ENCODE measurements at regions not wholly inside any gene's neighbourhood (a gene's known extent, or its start where the extent isn't known, plus 50 kb on each side); places are given as distances from the start of the nearest gene placed in this dataset.

GRCh38 chr1:208821939-208822338 is 577.8 kb upstream of the PLXNA2 start:
- H3K27ac ChIP-seq (ENCODE audit: low read depth, low read length): no peak overlapping the region
- DNase-seq (ENCODE audit: low read depth) (no peak), FAIRE-seq (no peak)
- no peaks in the 10 kb centered on the region for H3K4me1 ChIP-seq (ENCODE audit: insufficient read depth, low read length)
- H3K79me2 ChIP-seq (ENCODE audit: insufficient read depth, low read length): no peaks in the 10 kb centered on the region
- H3K4me3 Mint-ChIP-seq (ENCODE audit: unreplicated experiment): no peak overlapping the region
- H3K4me3 ChIP-seq (ENCODE audit: insufficient read depth, low read depth, low read length): no peak overlapping the region
- H4K20me1 ChIP-seq (ENCODE audit: insufficient read depth, low read length): no peaks in the 10 kb centered on the region
- H3K9me3 ChIP-seq (ENCODE audit: insufficient read depth, low read depth, low read length): no peaks in the 10 kb centered on the region
- H3K36me3 ChIP-seq (ENCODE audit: insufficient read depth, low read length): no peaks in the 10 kb centered on the region
- H3K4me2 ChIP-seq (ENCODE audit: low read length): no peak overlapping the region
- no peaks in the 10 kb centered on the region for H3K4me1 Mint-ChIP-seq (ENCODE audit: low read depth, unreplicated experiment)
- no peaks in the 10 kb centered on the region for H3K27me3 ChIP-seq (ENCODE audit: insufficient read depth, low read length)
- H3K36me3 Mint-ChIP-seq (ENCODE audit: low read depth, unreplicated experiment): no peaks in the 10 kb centered on the region
- peaks cover 2% of the 10 kb centered on the region for H3K27me3 Mint-ChIP-seq (ENCODE audit: low read depth, unreplicated experiment)
- H3K9ac ChIP-seq (ENCODE audit: low read length): no peak overlapping the region
- H2AFZ ChIP-seq (ENCODE audit: low read depth, low read length): no peak overlapping the region
- H3K9me3 Mint-ChIP-seq (ENCODE audit: unreplicated experiment): no peaks in the 10 kb centered on the region
- no peak overlapping the region for H3K27ac Mint-ChIP-seq (ENCODE audit: unreplicated experiment)
- no peak for TF ChIP-seq EZH2 (IDR thresholded peaks at IDR 0.05; ENCODE audit: insufficient read depth, low read length)
- TF ChIP-seq, protein P1, sequence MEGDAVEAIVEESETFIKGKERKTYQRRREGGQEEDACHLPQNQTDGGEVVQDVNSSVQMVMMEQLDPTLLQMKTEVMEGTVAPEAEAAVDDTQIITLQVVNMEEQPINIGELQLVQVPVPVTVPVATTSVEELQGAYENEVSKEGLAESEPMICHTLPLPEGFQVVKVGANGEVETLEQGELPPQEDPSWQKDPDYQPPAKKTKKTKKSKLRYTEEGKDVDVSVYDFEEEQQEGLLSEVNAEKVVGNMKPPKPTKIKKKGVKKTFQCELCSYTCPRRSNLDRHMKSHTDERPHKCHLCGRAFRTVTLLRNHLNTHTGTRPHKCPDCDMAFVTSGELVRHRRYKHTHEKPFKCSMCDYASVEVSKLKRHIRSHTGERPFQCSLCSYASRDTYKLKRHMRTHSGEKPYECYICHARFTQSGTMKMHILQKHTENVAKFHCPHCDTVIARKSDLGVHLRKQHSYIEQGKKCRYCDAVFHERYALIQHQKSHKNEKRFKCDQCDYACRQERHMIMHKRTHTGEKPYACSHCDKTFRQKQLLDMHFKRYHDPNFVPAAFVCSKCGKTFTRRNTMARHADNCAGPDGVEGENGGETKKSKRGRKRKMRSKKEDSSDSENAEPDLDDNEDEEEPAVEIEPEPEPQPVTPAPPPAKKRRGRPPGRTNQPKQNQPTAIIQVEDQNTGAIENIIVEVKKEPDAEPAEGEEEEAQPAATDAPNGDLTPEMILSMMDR (IDR thresholded peaks at IDR 0.05; ENCODE audit: insufficient read depth, low read depth, low read length): no peak

DNA sequence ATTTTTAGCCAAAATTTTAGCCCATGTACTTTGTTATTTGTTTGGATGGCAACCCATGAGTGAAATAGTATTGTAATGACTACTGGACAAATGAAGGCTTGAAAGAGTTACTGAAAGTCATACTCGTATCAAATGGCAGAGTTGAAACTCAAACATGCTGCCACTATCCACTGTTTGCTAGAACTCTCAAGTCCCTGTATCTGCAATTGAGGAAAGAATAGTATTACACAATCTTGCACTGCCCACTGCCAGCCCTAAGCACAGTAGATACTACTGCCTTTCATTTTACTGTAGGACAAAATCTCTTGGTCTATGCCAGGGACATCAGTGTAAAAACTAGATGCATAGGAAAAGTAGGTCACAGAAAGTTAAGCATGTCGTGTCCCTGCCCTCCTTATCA is 581.1 kb upstream of the PLXNA2 start:
- Histone ChIP-seq H3K27me3 (ENCODE audit: insufficient read depth, low read length) (no peaks in the 10 kb centered on the region), H3K36me3 (ENCODE audit: insufficient read depth, low read length) (no peaks in the 10 kb centered on the region), H3K79me2 (ENCODE audit: insufficient read depth, low read length) (no peaks in the 10 kb centered on the region), H3K4me1 (ENCODE audit: insufficient read depth, low read length) (no peaks in the 10 kb centered on the region), H3K27ac (ENCODE audit: low read depth, low read length) (no peak overlapping the region), H3K4me2 (ENCODE audit: low read length) (no peak overlapping the region), H3K4me3 (ENCODE audit: insufficient read depth, low read depth, low read length) (no peak overlapping the region), H3K9me3 (ENCODE audit: insufficient read depth, low read depth, low read length) (no peaks in the 10 kb centered on the region), H2AFZ (ENCODE audit: low read depth, low read length) (no peak overlapping the region), H4K20me1 (ENCODE audit: insufficient read depth, low read length) (no peaks in the 10 kb centered on the region), H3K9ac (ENCODE audit: low read length) (no peak overlapping the region)
- no peaks in the 10 kb centered on the region for H3K9me3 Mint-ChIP-seq (ENCODE audit: unreplicated experiment)
- no peak for FAIRE-seq
- H3K4me3 Mint-ChIP-seq (ENCODE audit: unreplicated experiment): no peak overlapping the region
- TF ChIP-seq EZH2 (IDR thresholded peaks at IDR 0.05; ENCODE audit: insufficient read depth, low read length): no peak
- TF ChIP-seq, protein P1 (IDR thresholded peaks at IDR 0.05; ENCODE audit: insufficient read depth, low read depth, low read length): no peak
- H3K27me3 Mint-ChIP-seq (ENCODE audit: low read depth, unreplicated experiment): peaks cover 2% of the 10 kb centered on the region
- DNase-seq (ENCODE audit: low read depth): no peak
- H3K4me1 Mint-ChIP-seq (ENCODE audit: low read depth, unreplicated experiment): no peaks in the 10 kb centered on the region
- no peak overlapping the region for H3K27ac Mint-ChIP-seq (ENCODE audit: unreplicated experiment)
- H3K36me3 Mint-ChIP-seq (ENCODE audit: low read depth, unreplicated experiment): no peaks in the 10 kb centered on the region

DNA sequence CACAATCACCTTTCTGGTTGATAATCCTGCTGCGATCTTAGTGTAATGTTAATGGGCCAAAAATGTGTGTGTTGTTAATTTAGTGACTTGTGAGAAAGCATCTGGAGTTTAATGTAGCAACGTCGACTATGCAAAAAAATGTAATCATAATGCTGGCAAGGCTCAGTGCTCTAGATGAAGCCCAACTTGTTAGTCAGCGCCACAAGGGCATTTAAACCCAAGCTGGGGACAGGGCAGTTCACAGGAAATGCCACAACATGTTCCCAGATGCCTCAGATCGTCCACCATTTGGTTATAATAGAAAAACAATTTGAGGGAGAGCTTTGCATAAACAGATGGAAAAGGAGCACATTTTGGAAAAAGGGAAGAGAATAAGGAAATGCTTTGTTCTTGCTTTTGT is 585.4 kb upstream of the PLXNA2 start:
- FAIRE-seq: no peak
- no peaks in the 10 kb centered on the region for H4K20me1 ChIP-seq (ENCODE audit: insufficient read depth, low read length)
- Mint-ChIP-seq H3K4me3 (ENCODE audit: unreplicated experiment) (no peak overlapping the region), H3K36me3 (ENCODE audit: low read depth, unreplicated experiment) (no peaks in the 10 kb centered on the region), H3K9me3 (ENCODE audit: unreplicated experiment) (no peaks in the 10 kb centered on the region), H3K4me1 (ENCODE audit: low read depth, unreplicated experiment) (peaks cover 9% of the 10 kb centered on the region), H3K27me3 (ENCODE audit: low read depth, unreplicated experiment) (peaks cover 2% of the 10 kb centered on the region), H3K27ac (ENCODE audit: unreplicated experiment) (no peak overlapping the region)
- no peak overlapping the region for H3K27ac ChIP-seq (ENCODE audit: low read depth, low read length)
- no peak overlapping the region for H2AFZ ChIP-seq (ENCODE audit: low read depth, low read length)
- no peak overlapping the region for H3K4me2 ChIP-seq (ENCODE audit: low read length)
- H3K4me1 ChIP-seq (ENCODE audit: insufficient read depth, low read length): no peaks in the 10 kb centered on the region
- TF ChIP-seq EZH2 (IDR thresholded peaks at IDR 0.05; ENCODE audit: insufficient read depth, low read length): no peak
- TF ChIP-seq, protein P1 (IDR thresholded peaks at IDR 0.05; ENCODE audit: insufficient read depth, low read depth, low read length): no peak
- no peak for DNase-seq (ENCODE audit: low read depth)
- H3K27me3 ChIP-seq (ENCODE audit: insufficient read depth, low read length): no peaks in the 10 kb centered on the region
- no peaks in the 10 kb centered on the region for H3K9me3 ChIP-seq (ENCODE audit: insufficient read depth, low read depth, low read length)
- H3K4me3 ChIP-seq (ENCODE audit: insufficient read depth, low read depth, low read length): no peak overlapping the region
- no peaks in the 10 kb centered on the region for H3K79me2 ChIP-seq (ENCODE audit: insufficient read depth, low read length)
- H3K36me3 ChIP-seq (ENCODE audit: insufficient read depth, low read length): no peaks in the 10 kb centered on the region
- no peak overlapping the region for H3K9ac ChIP-seq (ENCODE audit: low read length)
